ENCODE measurements at regions not wholly inside any gene's neighbourhood (a gene's known extent, or its start where the extent isn't known, plus 50 kb on each side); places are given as distances from the start of the nearest gene placed in this dataset.

- no peak for TF ChIP-seq RAD51 (IDR thresholded peaks at IDR 0.05; ENCODE audit: borderline replicate concordance, low read depth)
- no peak for TF ChIP-seq CREM (IDR thresholded peaks at IDR 0.05; ENCODE audit: low read depth)
- TF ChIP-seq, protein P1, sequence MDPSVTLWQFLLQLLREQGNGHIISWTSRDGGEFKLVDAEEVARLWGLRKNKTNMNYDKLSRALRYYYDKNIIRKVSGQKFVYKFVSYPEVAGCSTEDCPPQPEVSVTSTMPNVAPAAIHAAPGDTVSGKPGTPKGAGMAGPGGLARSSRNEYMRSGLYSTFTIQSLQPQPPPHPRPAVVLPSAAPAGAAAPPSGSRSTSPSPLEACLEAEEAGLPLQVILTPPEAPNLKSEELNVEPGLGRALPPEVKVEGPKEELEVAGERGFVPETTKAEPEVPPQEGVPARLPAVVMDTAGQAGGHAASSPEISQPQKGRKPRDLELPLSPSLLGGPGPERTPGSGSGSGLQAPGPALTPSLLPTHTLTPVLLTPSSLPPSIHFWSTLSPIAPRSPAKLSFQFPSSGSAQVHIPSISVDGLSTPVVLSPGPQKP (CRISPR knock-in tag; IDR thresholded peaks at IDR 0.05): no peak
- TF ChIP-seq, protein P2, sequence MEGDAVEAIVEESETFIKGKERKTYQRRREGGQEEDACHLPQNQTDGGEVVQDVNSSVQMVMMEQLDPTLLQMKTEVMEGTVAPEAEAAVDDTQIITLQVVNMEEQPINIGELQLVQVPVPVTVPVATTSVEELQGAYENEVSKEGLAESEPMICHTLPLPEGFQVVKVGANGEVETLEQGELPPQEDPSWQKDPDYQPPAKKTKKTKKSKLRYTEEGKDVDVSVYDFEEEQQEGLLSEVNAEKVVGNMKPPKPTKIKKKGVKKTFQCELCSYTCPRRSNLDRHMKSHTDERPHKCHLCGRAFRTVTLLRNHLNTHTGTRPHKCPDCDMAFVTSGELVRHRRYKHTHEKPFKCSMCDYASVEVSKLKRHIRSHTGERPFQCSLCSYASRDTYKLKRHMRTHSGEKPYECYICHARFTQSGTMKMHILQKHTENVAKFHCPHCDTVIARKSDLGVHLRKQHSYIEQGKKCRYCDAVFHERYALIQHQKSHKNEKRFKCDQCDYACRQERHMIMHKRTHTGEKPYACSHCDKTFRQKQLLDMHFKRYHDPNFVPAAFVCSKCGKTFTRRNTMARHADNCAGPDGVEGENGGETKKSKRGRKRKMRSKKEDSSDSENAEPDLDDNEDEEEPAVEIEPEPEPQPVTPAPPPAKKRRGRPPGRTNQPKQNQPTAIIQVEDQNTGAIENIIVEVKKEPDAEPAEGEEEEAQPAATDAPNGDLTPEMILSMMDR (IDR thresholded peaks at IDR 0.05 in 2 of 3, conservative IDR thresholded peaks at IDR 0.05 in 1 of 3; ENCODE audit: insufficient read depth in 2 of 3, low read depth in 1 of 3, low read length in 3 of 3): no peak
- no peak for TF ChIP-seq MECOM (CRISPR knock-in tag; IDR thresholded peaks at IDR 0.05)
- TF ChIP-seq ETS1 (conservative IDR thresholded peaks at IDR 0.05; ENCODE audit: control insufficient read depth, low read depth, low read length): no peak
- no peak for TF ChIP-seq POU5F1 (IDR thresholded peaks at IDR 0.05; ENCODE audit: borderline replicate concordance, low read depth, low read length, partially characterized antibody)
- TF ChIP-seq ZBTB26 (CRISPR knock-in tag; IDR thresholded peaks at IDR 0.05): no peak
- no peak for TF ChIP-seq TARDBP (IDR thresholded peaks at IDR 0.05)
- no peak for TF ChIP-seq KLF10 (CRISPR knock-in tag; IDR thresholded peaks at IDR 0.05)
- TF ChIP-seq JUNB (CRISPR knock-in tag; conservative IDR thresholded peaks at IDR 0.05): no peak
- TF ChIP-seq FOXP4 (CRISPR knock-in tag; IDR thresholded peaks at IDR 0.05; ENCODE audit: borderline replicate concordance): no peak
- TF ChIP-seq YY1 (IDR thresholded peaks at IDR 0.05; ENCODE audit: borderline replicate concordance in 1 of 3, control insufficient read depth in 1 of 3, extremely low read depth in 1 of 3, insufficient read depth in 3 of 3, insufficient read length in 1 of 3, insufficient replicate concordance in 2 of 3, low read depth in 1 of 3, low read length in 2 of 3): no peak
Measured at GRCh38 chr10:32171204-32171603, 115.0 kb upstream of the KIF5B start.

Data from K562 (cell line).